ENCODE measurements at regions not wholly inside any gene's neighbourhood (a gene's known extent, or its start where the extent isn't known, plus 50 kb on each side); places are given as distances from the start of the nearest gene placed in this dataset.
"Not testable (repeated sequence)": the region's sequence is repeated elsewhere in the genome, so short reads cannot be mapped to it uniquely, and the experiment has no call there.

DNA sequence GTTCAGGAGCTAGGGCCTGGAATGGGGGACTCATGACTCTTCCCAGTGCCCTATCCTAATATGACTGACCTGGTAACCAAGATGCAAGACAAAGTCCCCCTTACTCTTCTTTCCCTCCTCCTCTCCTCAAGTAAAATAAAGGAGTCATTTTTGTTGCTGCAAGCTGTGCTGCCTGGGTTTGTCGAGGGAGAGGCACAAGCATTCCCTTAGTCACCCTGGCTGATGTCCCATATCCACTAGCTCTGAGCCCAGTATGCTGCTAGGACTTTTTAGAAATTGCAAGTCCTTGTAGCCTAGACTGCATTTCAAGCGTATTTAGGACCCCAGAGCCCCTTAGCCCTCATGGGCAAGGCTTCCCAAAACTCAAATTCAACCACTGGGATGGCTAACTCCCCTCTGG, 338.5 kb upstream of the SETBP1 start:
- no peak overlapping the region for H3K9ac ChIP-seq
- no peak overlapping the region for H3K4me2 ChIP-seq (ENCODE audit: low read length)
- no peak overlapping the region for H3K27ac ChIP-seq
- H3K27me3 ChIP-seq (ENCODE audit: control insufficient read depth, insufficient read depth, low read length): no peaks in the 10 kb centered on the region
- TF ChIP-seq CTCF (IDR thresholded peaks at IDR 0.05): no peak
- no peak overlapping the region for H3K4me3 ChIP-seq (ENCODE audit: low read depth, low read length)
- H3K36me3 ChIP-seq (ENCODE audit: control insufficient read depth, insufficient read depth, low read length): no peaks in the 10 kb centered on the region
- no peak overlapping the region for H2AFZ ChIP-seq
- no peaks in the 10 kb centered on the region for H3K9me3 ChIP-seq (ENCODE audit: control insufficient read depth, low read length)
- no peaks in the 10 kb centered on the region for H3K4me1 ChIP-seq
- no peaks in the 10 kb centered on the region for H3K79me2 ChIP-seq

- H3K4me1 ChIP-seq: no peaks in the 10 kb centered on the region
- H3K27ac ChIP-seq: no peak overlapping the region
- H3K79me2 ChIP-seq: no peaks in the 10 kb centered on the region
- no peak overlapping the region for H3K9ac ChIP-seq
- H2AFZ ChIP-seq: no peak overlapping the region
- H3K4me2 ChIP-seq (ENCODE audit: low read length): no peak overlapping the region
- H3K9me3 ChIP-seq (ENCODE audit: control insufficient read depth, low read length): no peaks in the 10 kb centered on the region
- H3K4me3 ChIP-seq (ENCODE audit: low read depth, low read length): no peak overlapping the region
- no peak for TF ChIP-seq CTCF (IDR thresholded peaks at IDR 0.05)
- no peaks in the 10 kb centered on the region for H3K27me3 ChIP-seq (ENCODE audit: control insufficient read depth, insufficient read depth, low read length)
- no peaks in the 10 kb centered on the region for H3K36me3 ChIP-seq (ENCODE audit: control insufficient read depth, insufficient read depth, low read length)
Measured at GRCh38 chr18:44342946-44343345, 337.7 kb upstream of the SETBP1 start.

DNA sequence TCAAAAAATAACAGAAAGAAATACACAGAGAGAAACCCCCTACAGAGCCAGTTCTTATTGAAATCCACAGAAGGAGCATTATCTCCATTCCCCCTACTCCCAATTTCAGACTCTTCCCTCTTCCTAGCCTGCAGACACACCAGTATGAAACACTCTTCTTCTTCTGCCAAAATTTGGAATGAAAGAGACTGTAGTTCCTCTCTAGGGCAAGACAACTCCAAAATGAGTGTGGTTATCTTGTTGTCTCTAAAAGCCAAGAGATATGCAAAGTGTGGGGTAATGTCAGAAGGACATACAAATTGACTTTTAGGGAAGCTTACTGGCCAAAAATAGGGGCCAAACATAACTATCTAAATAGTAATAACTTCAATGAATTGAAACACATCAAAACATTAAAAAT, 337.1 kb upstream of the SETBP1 start:
- no peak overlapping the region for H3K27ac ChIP-seq
- TF ChIP-seq CTCF (IDR thresholded peaks at IDR 0.05): no peak
- H3K9ac ChIP-seq: no peak overlapping the region

GRCh38 chr18:44356566-44357157, 324.0 kb upstream of the SETBP1 start:
- no peaks in the 10 kb centered on the region for H3K9me3 ChIP-seq (ENCODE audit: control insufficient read depth, low read length)
- no peak overlapping the region for H2AFZ ChIP-seq
- no peak overlapping the region for H3K4me3 ChIP-seq (ENCODE audit: low read depth, low read length)
- H3K4me1 ChIP-seq: no peaks in the 10 kb centered on the region
- H3K4me2 ChIP-seq (ENCODE audit: low read length): no peak overlapping the region
- TF ChIP-seq CTCF (IDR thresholded peaks at IDR 0.05): no peak
- H3K36me3 ChIP-seq (ENCODE audit: control insufficient read depth, insufficient read depth, low read length): no peaks in the 10 kb centered on the region
- no peak overlapping the region for H3K27ac ChIP-seq
- H3K27me3 ChIP-seq (ENCODE audit: control insufficient read depth, insufficient read depth, low read length): no peaks in the 10 kb centered on the region
- H3K79me2 ChIP-seq: no peaks in the 10 kb centered on the region
- no peak overlapping the region for H3K9ac ChIP-seq

More for the DNA sequence above, 337.1 kb upstream of the SETBP1 start:
- Histone ChIP-seq H3K4me2 (ENCODE audit: low read length) (no peak overlapping the region), H3K9me3 (ENCODE audit: control insufficient read depth, low read length) (no peaks in the 10 kb centered on the region), H3K4me3 (ENCODE audit: low read depth, low read length) (no peak overlapping the region), H3K27me3 (ENCODE audit: control insufficient read depth, insufficient read depth, low read length) (no peaks in the 10 kb centered on the region), H3K36me3 (ENCODE audit: control insufficient read depth, insufficient read depth, low read length) (no peaks in the 10 kb centered on the region), H3K4me1 (no peaks in the 10 kb centered on the region), H2AFZ (no peak overlapping the region), H3K79me2 (no peaks in the 10 kb centered on the region)

DNA sequence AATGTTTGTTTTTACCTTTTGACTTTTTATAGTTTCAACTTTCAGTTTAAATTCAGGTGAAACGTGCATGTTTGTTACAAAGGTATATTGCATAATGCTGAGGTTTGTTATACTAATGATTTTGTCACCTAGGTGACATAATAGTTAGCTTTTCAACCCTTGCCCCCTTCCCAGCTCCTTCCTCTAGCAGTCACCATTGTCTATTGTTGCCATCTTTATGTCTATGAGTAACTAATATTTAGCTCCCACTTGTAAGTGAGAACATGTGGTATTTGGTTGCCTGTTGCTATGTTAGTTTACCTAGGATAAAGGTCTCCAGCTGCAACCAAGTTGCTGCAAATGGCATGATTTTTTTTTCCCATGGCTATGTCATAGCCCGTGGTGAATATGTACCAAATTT, 322.3 kb upstream of the SETBP1 start:
- Histone ChIP-seq H3K27ac (no peak overlapping the region), H3K79me2 (no peaks in the 10 kb centered on the region), H3K9ac (no peak overlapping the region), H3K4me1 (no peaks in the 10 kb centered on the region), H3K36me3 (ENCODE audit: control insufficient read depth, insufficient read depth, low read length) (no peaks in the 10 kb centered on the region), H3K4me2 (ENCODE audit: low read length) (no peak overlapping the region), H3K27me3 (ENCODE audit: control insufficient read depth, insufficient read depth, low read length) (no peaks in the 10 kb centered on the region), H3K9me3 (ENCODE audit: control insufficient read depth, low read length) (no peaks in the 10 kb centered on the region), H3K4me3 (ENCODE audit: low read depth, low read length) (no peak overlapping the region), H2AFZ (no peak overlapping the region)
- TF ChIP-seq CTCF (IDR thresholded peaks at IDR 0.05): no peak

GRCh38 chr18:44359741-44360140, 320.9 kb upstream of the SETBP1 start:
- H3K4me2 ChIP-seq (ENCODE audit: low read length); H3K36me3 ChIP-seq (ENCODE audit: control insufficient read depth, insufficient read depth, low read length); H3K4me1 ChIP-seq; H2AFZ ChIP-seq; H3K4me3 ChIP-seq (ENCODE audit: low read depth, low read length); H3K9ac ChIP-seq; H3K27me3 ChIP-seq (ENCODE audit: control insufficient read depth, insufficient read depth, low read length); H3K79me2 ChIP-seq; H3K27ac ChIP-seq; H3K9me3 ChIP-seq (ENCODE audit: control insufficient read depth, low read length): not testable (repeated sequence)

DNA sequence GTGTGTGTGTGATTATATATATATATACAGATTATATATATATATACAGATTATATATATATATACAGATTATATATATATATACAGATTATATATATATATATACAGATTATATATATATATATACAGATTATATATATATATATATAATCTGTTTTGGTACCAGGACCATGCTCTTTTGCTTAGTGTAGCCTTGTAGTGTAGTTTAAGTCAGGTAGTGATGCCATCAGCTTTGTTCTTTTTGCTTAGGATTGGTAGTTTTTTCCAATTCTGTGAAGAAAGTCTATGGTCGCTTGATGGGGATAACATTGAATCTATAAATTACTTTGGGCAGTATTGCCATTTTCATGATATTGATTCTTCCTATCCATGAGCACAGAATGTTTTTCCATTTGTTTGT, 318.5 kb upstream of the SETBP1 start:
- not testable (repeated sequence) for H3K27ac ChIP-seq; H3K4me1 ChIP-seq; H3K36me3 ChIP-seq (ENCODE audit: control insufficient read depth, insufficient read depth, low read length); H3K27me3 ChIP-seq (ENCODE audit: control insufficient read depth, insufficient read depth, low read length); H3K4me3 ChIP-seq (ENCODE audit: low read depth, low read length); H3K4me2 ChIP-seq (ENCODE audit: low read length); H3K9ac ChIP-seq; H3K9me3 ChIP-seq (ENCODE audit: control insufficient read depth, low read length); H3K79me2 ChIP-seq; H2AFZ ChIP-seq
